ENCODE measurements at regions not wholly inside any gene's neighbourhood (a gene's known extent, or its start where the extent isn't known, plus 50 kb on each side); places are given as distances from the start of the nearest gene placed in this dataset.

DNA sequence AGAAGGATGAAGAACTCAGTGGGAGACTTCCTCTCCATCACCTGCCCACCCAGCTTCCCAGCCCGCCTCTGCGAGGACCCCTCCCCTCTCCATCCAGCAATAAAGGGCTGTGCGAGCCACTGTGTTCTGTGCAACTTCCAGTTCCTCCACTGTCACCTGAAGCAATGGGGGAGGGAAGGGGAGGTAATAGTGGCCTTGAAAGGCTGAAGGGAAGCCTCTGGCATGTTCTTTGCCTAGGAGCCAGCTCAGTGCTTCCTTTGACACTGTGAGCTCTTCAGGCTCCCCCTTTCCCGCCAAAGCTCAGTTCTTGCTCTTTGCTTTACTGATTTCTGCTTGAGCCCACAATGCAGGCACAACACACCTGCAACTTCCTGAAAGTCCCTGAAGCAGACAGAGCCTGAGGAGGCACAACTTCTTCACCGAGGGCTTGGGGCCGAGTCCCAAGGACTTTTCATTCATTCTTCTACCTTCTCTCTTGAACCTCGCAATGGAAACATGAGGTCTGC lies 73.2 kb upstream of the DOCK9 start:
- Mint-ChIP-seq H3K36me3 (ENCODE audit: insufficient read depth in 1 of 3, low read depth in 3 of 3) (no peaks in the 10 kb centered on the region), H3K27me3 (ENCODE audit: low read depth) (no peaks in the 10 kb centered on the region), H3K4me1 (peaks cover 22 to 23% of the 10 kb centered on the region in 2 experiments), H3K9me3 (no peaks in the 10 kb centered on the region), H3K27ac (peak overlapping the region in 1 of 3 experiments; percentile 36; a peak in 1 of 7 replicates), H3K4me3 (no peak overlapping the region)
- no peak overlapping the region for H3K23ac ChIP-seq (ENCODE audit: insufficient read length, low read depth, low read length)
- no peak overlapping the region for H3K4ac ChIP-seq (ENCODE audit: low read depth, low read length)
- no peak overlapping the region for H2AK5ac ChIP-seq (ENCODE audit: insufficient read length, low read length)
- H2BK12ac ChIP-seq (ENCODE audit: insufficient read length, low read depth, low read length), result no peak overlapping the region
- H4K5ac ChIP-seq (ENCODE audit: insufficient read length, low read depth, low read length), result no peak overlapping the region
- no peaks in the 10 kb centered on the region for H3K27me3 ChIP-seq (ENCODE audit: insufficient read depth, low read length)
- no peak overlapping the region for H2BK15ac ChIP-seq (ENCODE audit: low read depth, low read length)
- no peaks in the 10 kb centered on the region for H3K79me1 ChIP-seq (ENCODE audit: insufficient read depth, low read depth, low read length, poor library complexity, severe bottlenecking)
- H4K91ac ChIP-seq (ENCODE audit: insufficient read length, low read depth, low read length), result no peak overlapping the region
- no peak overlapping the region for H2BK5ac ChIP-seq (ENCODE audit: insufficient read length, low read length)
- H3K4me2 ChIP-seq (ENCODE audit: insufficient read depth, insufficient read length, low read length), result no peak overlapping the region
- no peaks in the 10 kb centered on the region for H3K79me2 ChIP-seq (ENCODE audit: insufficient read depth, low read length)
- no peak overlapping the region for H2BK20ac ChIP-seq (ENCODE audit: low read depth, low read length, poor library complexity, severe bottlenecking)
- peaks cover 4% of the 10 kb centered on the region; the same call in 1 of the 2 replicates for H3K4me1 ChIP-seq (ENCODE audit: insufficient read depth, low read length)
- no peak overlapping the region for H3K9ac ChIP-seq (ENCODE audit: extremely low read depth, insufficient read length, low read length)
- H3K23me2 ChIP-seq (ENCODE audit: insufficient read length, low read depth, low read length, poor library complexity, severe bottlenecking), result no peaks in the 10 kb centered on the region
- no CpG with 5 or more reads among the region's 7 CpGs for WGBS (ENCODE audit: extremely low coverage, insufficient read length, low lambda C conversion rate)
- no peak for DNase-seq
- no peak overlapping the region for H3K56ac ChIP-seq (ENCODE audit: insufficient read length, low read depth, low read length)
- TF ChIP-seq, protein P1, sequence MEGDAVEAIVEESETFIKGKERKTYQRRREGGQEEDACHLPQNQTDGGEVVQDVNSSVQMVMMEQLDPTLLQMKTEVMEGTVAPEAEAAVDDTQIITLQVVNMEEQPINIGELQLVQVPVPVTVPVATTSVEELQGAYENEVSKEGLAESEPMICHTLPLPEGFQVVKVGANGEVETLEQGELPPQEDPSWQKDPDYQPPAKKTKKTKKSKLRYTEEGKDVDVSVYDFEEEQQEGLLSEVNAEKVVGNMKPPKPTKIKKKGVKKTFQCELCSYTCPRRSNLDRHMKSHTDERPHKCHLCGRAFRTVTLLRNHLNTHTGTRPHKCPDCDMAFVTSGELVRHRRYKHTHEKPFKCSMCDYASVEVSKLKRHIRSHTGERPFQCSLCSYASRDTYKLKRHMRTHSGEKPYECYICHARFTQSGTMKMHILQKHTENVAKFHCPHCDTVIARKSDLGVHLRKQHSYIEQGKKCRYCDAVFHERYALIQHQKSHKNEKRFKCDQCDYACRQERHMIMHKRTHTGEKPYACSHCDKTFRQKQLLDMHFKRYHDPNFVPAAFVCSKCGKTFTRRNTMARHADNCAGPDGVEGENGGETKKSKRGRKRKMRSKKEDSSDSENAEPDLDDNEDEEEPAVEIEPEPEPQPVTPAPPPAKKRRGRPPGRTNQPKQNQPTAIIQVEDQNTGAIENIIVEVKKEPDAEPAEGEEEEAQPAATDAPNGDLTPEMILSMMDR (conservative IDR thresholded peaks at IDR 0.05), result no peak
- H3K14ac ChIP-seq (ENCODE audit: insufficient read depth, low read length), result 0 out of 2 replicates have a peak overlapping the region, but pooled peaks have one; percentile 41
- H4K8ac ChIP-seq (replicated peaks; ENCODE audit: insufficient read length, low read depth, low read length), result no peak overlapping the region
- no peak overlapping the region for H3K27ac ChIP-seq (ENCODE audit: insufficient read length, low read depth, low read length)
- H2BK120ac ChIP-seq (ENCODE audit: low read depth, low read length, poor library complexity, severe bottlenecking), result no peak overlapping the region
- no peak overlapping the region for H2AFZ ChIP-seq (ENCODE audit: low read length)
- H4K20me1 ChIP-seq (ENCODE audit: control insufficient read depth, insufficient read depth, insufficient read length), result no peaks in the 10 kb centered on the region
- H3K9me3 ChIP-seq (ENCODE audit: control insufficient read depth, low read depth, low read length), result no peaks in the 10 kb centered on the region
- no peak overlapping the region for H3K18ac ChIP-seq (ENCODE audit: insufficient read length, low read depth, low read length)
- no peak overlapping the region for H3T11ph ChIP-seq (ENCODE audit: low read length)
